Activated B cell treated with CpG ODN at 0.5 μM for 24 hours (primary cell): ENCODE measurements at regions not wholly inside any gene's neighbourhood (a gene's known extent, or its start where the extent isn't known, plus 50 kb on each side); places are given as distances from the start of the nearest gene placed in this dataset.

Experiments used
- ATAC-seq: fragments of 200-7000 bp; cut with Tn5 transposase; one replicate; pipeline ENCODE4 v1.10.0; 2021; ENCODE audit warnings: low read depth, mild to moderate bottlenecking, moderate library complexity
- CTCF ChIA-PET: fragments of 350-600 bp; sonication (Branson Sonifier 250); formaldehyde crosslinking; loops from one replicate; lab custom pipeline; 2021; ENCODE audit warnings: antibody characterized with exemption; lab: Charles Lee
- POLR2A ChIA-PET: fragments of 350-600 bp; sonication (Branson Sonifier 250); formaldehyde crosslinking; loops from one replicate; lab custom pipeline; 2021; ENCODE audit warnings: antibody characterized with exemption; lab: Charles Lee
- DNase-seq: peaks from one replicate; pipeline ENCODE4 v3.0.0; 2022
- H3K27ac Mint-ChIP-seq: one replicate; pipeline ENCODE4 v1.8.0; 2020; ENCODE audit warnings: mixed read lengths
- H3K27me3 Mint-ChIP-seq: one replicate; pipeline ENCODE4 v1.8.0; 2021; ENCODE audit warnings: mixed read lengths
- H3K36me3 Mint-ChIP-seq: one replicate; pipeline ENCODE4 v1.8.0; 2021; ENCODE audit warnings: low read depth, mixed read lengths
- H3K4me1 Mint-ChIP-seq: one replicate; pipeline ENCODE4 v1.8.0; 2021; ENCODE audit warnings: mixed read lengths
- H3K4me3 Mint-ChIP-seq: one replicate; pipeline ENCODE4 v1.8.0; 2020; ENCODE audit warnings: mild to moderate bottlenecking, mixed read lengths
- H3K9me3 Mint-ChIP-seq: one replicate; pipeline ENCODE4 v1.8.0; 2020; ENCODE audit warnings: mixed read lengths
- intact Hi-C: fragments of 100-400 bp; cut with micrococcal nuclease; formaldehyde crosslinking; loops from one replicate; pipeline ENCODE4 v1.15.1; 2024
- TF ChIP-seq, protein P1 (sequence below): fragments of 200-600 bp; IDR thresholded peaks from one replicate; pipeline ENCODE4 v1.8.0; 2022; ENCODE audit warnings: antibody characterized with exemption, mild to moderate bottlenecking

DNA sequence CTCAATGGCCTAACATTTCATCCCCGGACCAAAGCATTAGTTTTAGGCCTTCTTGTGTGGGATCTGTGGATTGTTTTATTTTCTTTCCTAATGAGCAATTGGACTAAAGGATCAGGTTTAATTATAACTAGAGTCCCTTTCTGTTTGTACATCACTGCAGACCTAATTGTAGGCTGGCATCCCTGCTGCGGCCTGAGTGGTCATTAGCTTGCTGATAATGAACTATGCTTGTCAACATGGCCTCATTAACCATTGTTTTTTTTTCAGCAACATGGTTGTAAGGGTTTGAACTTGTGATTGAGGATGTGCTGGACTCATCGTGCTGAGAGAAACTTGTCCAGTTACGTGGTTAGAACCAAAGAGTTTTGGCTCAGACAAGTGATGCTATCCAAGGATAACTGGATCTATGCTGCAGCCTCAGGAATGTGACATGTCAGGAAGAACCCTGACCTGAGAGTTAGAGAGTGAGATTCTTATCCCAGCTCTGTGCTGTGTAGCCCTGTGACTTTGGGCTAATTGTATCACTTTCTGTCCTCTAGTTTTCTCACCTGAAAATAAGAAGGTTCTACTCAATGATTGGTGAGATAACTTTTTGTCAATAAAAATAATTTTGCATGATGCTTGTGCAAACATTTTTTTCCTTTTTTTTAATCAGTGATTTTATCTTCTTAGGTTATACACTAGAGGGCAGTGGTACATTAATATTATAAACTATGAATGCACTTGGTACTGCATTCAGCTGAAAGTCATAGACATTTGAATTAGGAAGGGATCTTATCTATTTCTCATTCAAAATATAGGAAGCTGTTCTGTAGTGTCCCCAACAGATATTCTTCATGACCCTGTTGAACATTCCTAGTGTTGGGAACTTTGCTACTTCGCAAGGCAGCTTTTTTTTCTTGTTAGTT lies 140.9 kb downstream of the RNF144B start:
- H3K9me3 Mint-ChIP-seq = no peaks in the 10 kb centered on the region
- H3K27me3 Mint-ChIP-seq = peaks cover 5% of the 10 kb centered on the region
- POLR2A ChIA-PET = no interaction called here
- no peak overlapping the region for H3K4me3 Mint-ChIP-seq
- DNase-seq (no peak), ATAC-seq (no peak)
- TF ChIP-seq, protein P1, sequence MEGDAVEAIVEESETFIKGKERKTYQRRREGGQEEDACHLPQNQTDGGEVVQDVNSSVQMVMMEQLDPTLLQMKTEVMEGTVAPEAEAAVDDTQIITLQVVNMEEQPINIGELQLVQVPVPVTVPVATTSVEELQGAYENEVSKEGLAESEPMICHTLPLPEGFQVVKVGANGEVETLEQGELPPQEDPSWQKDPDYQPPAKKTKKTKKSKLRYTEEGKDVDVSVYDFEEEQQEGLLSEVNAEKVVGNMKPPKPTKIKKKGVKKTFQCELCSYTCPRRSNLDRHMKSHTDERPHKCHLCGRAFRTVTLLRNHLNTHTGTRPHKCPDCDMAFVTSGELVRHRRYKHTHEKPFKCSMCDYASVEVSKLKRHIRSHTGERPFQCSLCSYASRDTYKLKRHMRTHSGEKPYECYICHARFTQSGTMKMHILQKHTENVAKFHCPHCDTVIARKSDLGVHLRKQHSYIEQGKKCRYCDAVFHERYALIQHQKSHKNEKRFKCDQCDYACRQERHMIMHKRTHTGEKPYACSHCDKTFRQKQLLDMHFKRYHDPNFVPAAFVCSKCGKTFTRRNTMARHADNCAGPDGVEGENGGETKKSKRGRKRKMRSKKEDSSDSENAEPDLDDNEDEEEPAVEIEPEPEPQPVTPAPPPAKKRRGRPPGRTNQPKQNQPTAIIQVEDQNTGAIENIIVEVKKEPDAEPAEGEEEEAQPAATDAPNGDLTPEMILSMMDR = no peak
- no peak overlapping the region for H3K27ac Mint-ChIP-seq
- H3K4me1 Mint-ChIP-seq = no peaks in the 10 kb centered on the region
- H3K36me3 Mint-ChIP-seq = no peaks in the 10 kb centered on the region
- CTCF ChIA-PET = interaction anchor here (0.9 kb wide), 1 partner anchor 20 kb away, joined by 3 read pairs; no protein-coding TSS in a partner anchor
- intact Hi-C loops = no loop called here

DNA sequence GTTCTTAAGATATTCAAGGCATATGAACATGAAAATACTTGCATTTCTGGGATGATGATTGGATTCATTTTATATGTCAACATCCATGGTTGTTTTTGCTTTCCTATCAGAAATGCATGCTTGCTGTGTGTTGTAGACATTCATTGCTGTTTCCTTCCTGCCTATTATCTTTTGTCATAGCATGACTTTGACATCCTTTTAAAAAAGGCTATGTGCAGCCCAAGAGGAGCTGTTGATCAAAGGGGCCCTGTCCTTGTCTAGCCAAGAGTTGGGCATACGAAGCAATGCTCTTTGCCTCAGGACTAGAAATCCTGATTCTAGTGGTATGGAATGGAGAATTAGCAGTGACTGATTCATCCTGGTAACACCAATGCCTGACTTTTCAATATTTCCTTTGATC lies 143.1 kb downstream of the RNF144B start:
- intact Hi-C loops = no loop called here
- ChIA-PET POLR2A (no interaction called here), CTCF (no interaction called here)
- no peak for DNase-seq
- Mint-ChIP-seq H3K9me3 (no peaks in the 10 kb centered on the region), H3K4me1 (no peaks in the 10 kb centered on the region), H3K36me3 (no peaks in the 10 kb centered on the region), H3K4me3 (no peak overlapping the region), H3K27ac (no peak overlapping the region), H3K27me3 (peaks cover 3% of the 10 kb centered on the region)
- no peak for ATAC-seq
- TF ChIP-seq, protein P1 = no peak

DNA sequence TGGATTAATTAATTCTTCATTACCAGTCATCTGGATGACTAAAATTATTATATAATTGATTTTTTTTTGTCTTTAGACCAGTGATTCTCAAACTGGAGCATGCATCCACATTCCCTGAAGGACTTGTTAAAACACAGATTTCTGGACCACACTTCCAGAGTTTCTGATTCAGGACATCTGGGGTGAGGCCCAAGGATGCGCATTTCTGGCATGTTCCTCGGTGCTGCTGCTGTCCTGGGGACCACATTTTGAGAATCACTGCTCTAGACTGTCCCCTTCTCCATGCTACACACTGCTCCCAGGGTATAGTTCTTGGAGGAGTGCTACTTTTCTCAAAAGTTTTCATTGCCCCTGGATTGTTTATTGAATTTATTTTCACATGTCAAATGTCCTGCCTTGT lies 145.0 kb downstream of the RNF144B start:
- DNase-seq (no peak), ATAC-seq (no peak)
- H3K4me1 Mint-ChIP-seq = no peaks in the 10 kb centered on the region
- H3K9me3 Mint-ChIP-seq = no peaks in the 10 kb centered on the region
- ChIA-PET CTCF (no interaction called here), POLR2A (no interaction called here)
- TF ChIP-seq, protein P1 = no peak
- no peaks in the 10 kb centered on the region for H3K36me3 Mint-ChIP-seq
- H3K4me3 Mint-ChIP-seq = no peak overlapping the region
- peaks cover 12% of the 10 kb centered on the region for H3K27me3 Mint-ChIP-seq
- no peak overlapping the region for H3K27ac Mint-ChIP-seq
- intact Hi-C loops = no loop called here

DNA sequence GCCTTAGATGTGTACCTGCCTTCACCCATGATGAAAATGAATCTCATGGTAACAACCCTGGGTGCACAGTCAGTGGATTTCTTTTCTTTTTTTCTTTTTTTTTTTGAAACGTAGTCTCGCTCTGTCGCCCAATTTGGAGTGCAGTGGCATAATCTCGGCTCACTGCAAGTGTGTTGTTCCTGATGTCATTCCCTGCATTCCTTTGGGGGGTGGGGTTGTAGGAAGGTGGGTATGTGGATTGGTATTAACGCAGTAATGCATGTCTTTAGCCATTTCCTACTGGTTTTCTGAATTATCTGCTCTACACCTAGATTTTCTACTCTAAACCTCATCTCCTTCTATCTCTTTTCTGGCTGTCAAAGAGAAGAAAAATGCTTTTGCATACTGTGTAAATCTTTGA lies 146.6 kb downstream of the RNF144B start:
- no peaks in the 10 kb centered on the region for H3K9me3 Mint-ChIP-seq
- no peaks in the 10 kb centered on the region for H3K4me1 Mint-ChIP-seq
- no peaks in the 10 kb centered on the region for H3K36me3 Mint-ChIP-seq
- POLR2A ChIA-PET = no interaction called here
- CTCF ChIA-PET = no interaction called here
- no peak for ATAC-seq
- no peak overlapping the region for H3K4me3 Mint-ChIP-seq
- TF ChIP-seq, protein P1 = no peak
- H3K27me3 Mint-ChIP-seq = peaks cover 12% of the 10 kb centered on the region
- intact Hi-C loops = no loop called here
- H3K27ac Mint-ChIP-seq = no peak overlapping the region
- no peak for DNase-seq

- CTCF ChIA-PET = interaction anchor here (0.5 kb wide), 1 partner anchor 298 kb away, joined by 3 read pairs; no protein-coding TSS in a partner anchor
- H3K27me3 Mint-ChIP-seq = peaks cover 23% of the 10 kb centered on the region
- POLR2A ChIA-PET = no interaction called here
- intact Hi-C loops = no loop called here
- TF ChIP-seq, protein P1 = no peak
- H3K36me3 Mint-ChIP-seq = no peaks in the 10 kb centered on the region
- no peaks in the 10 kb centered on the region for H3K9me3 Mint-ChIP-seq
- DNase-seq = no peak
- H3K4me3 Mint-ChIP-seq = no peak overlapping the region
- no peak overlapping the region for H3K27ac Mint-ChIP-seq
- no peaks in the 10 kb centered on the region for H3K4me1 Mint-ChIP-seq
- no peak for ATAC-seq
Observed at GRCh38 chr6:18536591-18537055, 149.5 kb downstream of the RNF144B start.
